ENCODE measurements at regions not wholly inside any gene's neighbourhood (a gene's known extent, or its start where the extent isn't known, plus 50 kb on each side); places are given as distances from the start of the nearest gene placed in this dataset.

GRCh38 chr18:28690836-28691495 is 514.0 kb upstream of the CDH2 start:
- no peaks in the 10 kb centered on the region for H4K20me1 ChIP-seq (ENCODE audit: control insufficient read depth, insufficient read depth, low read length, poor library complexity, severe bottlenecking)
- H3K27me3 ChIP-seq (replicated peaks in 1 of 4; ENCODE audit: control extremely low read depth in 1 of 4, control insufficient read depth in 3 of 4, insufficient read depth in 4 of 4, low read length in 3 of 4), result no peaks in the 10 kb centered on the region
- ChIA-PET CTCF (no interaction called here), POLR2A (no interaction called here)
- no peak overlapping the region for H3K9ac ChIP-seq (ENCODE audit: low read length)
- no peak overlapping the region for H3K4me3 ChIP-seq (ENCODE audit: control extremely low read depth in 1 of 5, extremely low read depth in 1 of 5, insufficient read depth in 1 of 5, low read depth in 2 of 5, low read length in 4 of 5)
- Mint-ChIP-seq H3K27ac (no peak overlapping the region), H3K27me3 (no peaks in the 10 kb centered on the region), H3K9me3 (ENCODE audit: insufficient read depth) (no peaks in the 10 kb centered on the region), H3K4me1 (no peaks in the 10 kb centered on the region), H3K4me3 (no peak overlapping the region)
- no peak overlapping the region for H2AFZ ChIP-seq (ENCODE audit: insufficient read depth, low read depth, low read length, poor library complexity, severe bottlenecking)
- H3K27ac ChIP-seq (ENCODE audit: low read length in 2 of 2), result no peak overlapping the region
- DNase-seq (no peak), ATAC-seq (ENCODE audit: low read depth) (no peak)
- H3K79me2 ChIP-seq (ENCODE audit: control insufficient read depth, insufficient read depth, low read length), result no peaks in the 10 kb centered on the region
- intact Hi-C loops (cut with micrococcal nuclease), result no loop called here
- TF ChIP-seq EZH2 (IDR thresholded peaks at IDR 0.05; ENCODE audit: borderline replicate concordance, insufficient read depth, low read depth, low read length, poor library complexity, severe bottlenecking) (no peak), CTCF (IDR thresholded peaks at IDR 0.05) (no peak)
- H3K9me3 ChIP-seq (ENCODE audit: control extremely low read depth in 1 of 3, control insufficient read depth in 2 of 3, insufficient read depth in 1 of 3, low read length in 2 of 3), result peaks cover 0 to 1% (median 0%) of the 10 kb centered on the region in 3 donors
- no peaks in the 10 kb centered on the region for H3K4me1 ChIP-seq (ENCODE audit: control insufficient read depth in 2 of 2, insufficient read depth in 2 of 2, low read length in 2 of 2)
- H3K4me2 ChIP-seq (replicated peaks; ENCODE audit: low read depth, low read length, poor library complexity, severe bottlenecking), result no peak overlapping the region
- H3K36me3 ChIP-seq (replicated peaks in 1 of 2; ENCODE audit: control extremely low read depth in 1 of 2, control insufficient read depth in 1 of 2, extremely low read depth in 1 of 2, insufficient read depth in 2 of 2, low read length in 1 of 2), result no peaks in the 10 kb centered on the region
- no CpG with 5 or more reads among the region's 6 CpGs for WGBS (ENCODE audit: insufficient coverage)

- 73% methylated on average over 5 of the region's 5 CpGs for WGBS (ENCODE audit: insufficient coverage)
- CTCF ChIA-PET, result no interaction called here
- TF ChIP-seq CTCF (IDR thresholded peaks at IDR 0.05) (no peak), EZH2 (IDR thresholded peaks at IDR 0.05; ENCODE audit: borderline replicate concordance, insufficient read depth, low read depth, low read length, poor library complexity, severe bottlenecking) (no peak)
Measured at GRCh38 chr18:28690100-28690499, 513.2 kb upstream of the CDH2 start.

More at GRCh38 chr18:28690100-28690499, 513.2 kb upstream of the CDH2 start:
- Mint-ChIP-seq H3K4me3 (no peak overlapping the region), H3K4me1 (no peaks in the 10 kb centered on the region), H3K9me3 (ENCODE audit: insufficient read depth) (no peaks in the 10 kb centered on the region), H3K27ac (no peak overlapping the region), H3K27me3 (no peaks in the 10 kb centered on the region)
- H3K4me2 ChIP-seq (replicated peaks; ENCODE audit: low read depth, low read length, poor library complexity, severe bottlenecking), result no peak overlapping the region
- no peak overlapping the region for H3K27ac ChIP-seq (ENCODE audit: low read length in 2 of 2)
- H3K27me3 ChIP-seq (replicated peaks in 1 of 4; ENCODE audit: control extremely low read depth in 1 of 4, control insufficient read depth in 3 of 4, insufficient read depth in 4 of 4, low read length in 3 of 4), result no peaks in the 10 kb centered on the region
- no peak overlapping the region for H3K9ac ChIP-seq (ENCODE audit: low read length)
- no peaks in the 10 kb centered on the region for H3K36me3 ChIP-seq (replicated peaks in 1 of 2; ENCODE audit: control extremely low read depth in 1 of 2, control insufficient read depth in 1 of 2, extremely low read depth in 1 of 2, insufficient read depth in 2 of 2, low read length in 1 of 2)
- no peak for ATAC-seq (ENCODE audit: low read depth)
- no peak overlapping the region for H3K4me3 ChIP-seq (ENCODE audit: control extremely low read depth in 1 of 5, extremely low read depth in 1 of 5, insufficient read depth in 1 of 5, low read depth in 2 of 5, low read length in 4 of 5)
- no peaks in the 10 kb centered on the region for H4K20me1 ChIP-seq (ENCODE audit: control insufficient read depth, insufficient read depth, low read length, poor library complexity, severe bottlenecking)
- H3K79me2 ChIP-seq (ENCODE audit: control insufficient read depth, insufficient read depth, low read length), result no peaks in the 10 kb centered on the region
- peaks cover 0 to 1% (median 0%) of the 10 kb centered on the region in 3 donors for H3K9me3 ChIP-seq (ENCODE audit: control extremely low read depth in 1 of 3, control insufficient read depth in 2 of 3, insufficient read depth in 1 of 3, low read length in 2 of 3)
- no peak for DNase-seq
- POLR2A ChIA-PET, result no interaction called here
- H3K4me1 ChIP-seq (ENCODE audit: control insufficient read depth in 2 of 2, insufficient read depth in 2 of 2, low read length in 2 of 2), result no peaks in the 10 kb centered on the region
- no peak overlapping the region for H2AFZ ChIP-seq (ENCODE audit: insufficient read depth, low read depth, low read length, poor library complexity, severe bottlenecking)
- intact Hi-C loops (cut with micrococcal nuclease), result no loop called here

Measured in B cell (primary cell).